ENCODE measurements at regions not wholly inside any gene's neighbourhood (a gene's known extent, or its start where the extent isn't known, plus 50 kb on each side); places are given as distances from the start of the nearest gene placed in this dataset.
"Not testable (repeated sequence)": the region's sequence is repeated elsewhere in the genome, so short reads cannot be mapped to it uniquely, and the experiment has no call there.

DNA sequence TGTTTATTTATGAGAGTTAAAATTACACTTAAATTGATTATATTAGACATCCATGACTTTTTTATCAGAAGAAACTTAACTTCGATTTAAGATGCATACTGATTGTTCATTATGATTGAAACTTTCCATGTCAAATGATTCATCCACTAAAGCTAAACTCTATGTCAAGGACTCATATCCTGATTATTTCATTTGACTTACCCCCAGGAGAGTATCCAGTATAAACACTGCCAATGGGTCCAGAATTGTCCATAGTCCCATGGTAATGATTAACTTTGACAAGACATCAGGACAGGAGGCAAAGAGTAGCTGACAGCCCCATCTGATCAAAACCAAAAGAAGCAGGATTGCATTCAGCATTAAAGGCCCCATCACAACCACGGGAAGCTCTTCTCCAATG is 709.9 kb downstream of the TFAP2A start:
- DNase-seq = no peak

DNA sequence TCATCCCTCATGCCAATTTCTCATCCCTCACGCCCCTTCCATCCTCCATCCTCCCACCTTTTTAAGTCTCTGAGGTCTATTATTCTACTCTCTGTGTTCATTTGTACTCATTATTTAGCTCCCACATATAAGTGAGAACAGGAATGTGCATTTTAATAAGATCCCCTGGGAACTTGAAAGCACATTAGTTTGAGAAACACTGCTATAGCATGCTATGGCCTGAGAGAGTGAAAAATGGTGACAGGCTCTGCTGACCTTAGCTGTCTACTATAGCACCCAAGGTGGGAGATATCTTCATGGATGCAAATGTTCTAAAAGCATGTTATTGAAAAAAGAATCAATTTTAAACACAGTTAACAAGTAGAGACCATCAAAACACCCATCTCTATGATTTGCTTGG is 712.0 kb downstream of the TFAP2A start:
- DNase-seq = no peak

DNA sequence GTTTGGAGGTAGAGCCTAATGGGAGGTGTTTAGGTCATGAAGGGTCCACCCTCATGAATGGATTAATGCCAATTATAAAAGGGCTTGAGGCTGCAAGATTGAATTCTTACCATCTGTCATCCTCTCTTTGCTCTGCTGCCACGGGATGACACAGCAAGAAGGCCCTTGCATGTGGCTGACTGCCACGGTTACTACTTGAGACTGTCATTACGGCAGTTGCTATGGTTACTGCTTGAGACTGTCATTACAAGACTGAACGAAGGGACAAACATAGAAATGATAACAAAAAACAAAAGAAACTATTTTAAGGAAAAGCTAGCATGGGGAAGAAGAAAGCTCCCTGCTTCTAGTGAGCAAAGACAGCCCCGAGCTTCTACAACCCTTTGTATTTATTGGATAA is 715.0 kb downstream of the TFAP2A start:
- no peak for DNase-seq

DNA sequence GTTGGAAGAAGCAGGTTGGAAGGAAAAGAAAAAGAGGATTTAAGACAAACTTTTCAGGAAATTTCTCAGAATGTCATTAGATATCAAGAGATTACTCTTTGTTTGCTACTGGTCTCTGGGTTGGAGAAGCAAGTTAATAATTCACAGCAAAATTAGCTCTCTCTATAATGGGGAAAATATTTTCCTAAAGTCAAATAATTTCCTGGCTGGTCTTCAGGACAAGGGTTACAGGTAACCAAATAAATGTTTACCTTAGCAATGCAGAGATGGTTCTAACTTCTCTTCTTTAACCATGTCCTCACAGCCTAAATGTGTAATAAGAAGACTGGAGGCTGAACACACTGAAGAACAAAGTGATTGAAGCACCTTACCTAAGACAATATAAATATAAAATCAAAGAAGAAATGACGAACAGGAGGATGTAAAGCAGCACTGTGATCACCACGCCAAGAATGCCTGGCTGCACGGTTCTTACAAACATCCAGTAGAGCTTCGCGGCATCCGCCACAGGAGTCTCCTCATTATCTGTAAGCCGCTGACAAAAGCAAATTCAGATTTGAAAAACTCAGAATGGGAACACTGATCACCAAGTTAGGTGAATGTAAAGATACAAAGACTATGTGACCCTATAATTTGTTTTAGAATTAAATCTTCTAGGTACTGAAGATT is 717.5 kb downstream of the TFAP2A start:
- DNase-seq = no peak

DNA sequence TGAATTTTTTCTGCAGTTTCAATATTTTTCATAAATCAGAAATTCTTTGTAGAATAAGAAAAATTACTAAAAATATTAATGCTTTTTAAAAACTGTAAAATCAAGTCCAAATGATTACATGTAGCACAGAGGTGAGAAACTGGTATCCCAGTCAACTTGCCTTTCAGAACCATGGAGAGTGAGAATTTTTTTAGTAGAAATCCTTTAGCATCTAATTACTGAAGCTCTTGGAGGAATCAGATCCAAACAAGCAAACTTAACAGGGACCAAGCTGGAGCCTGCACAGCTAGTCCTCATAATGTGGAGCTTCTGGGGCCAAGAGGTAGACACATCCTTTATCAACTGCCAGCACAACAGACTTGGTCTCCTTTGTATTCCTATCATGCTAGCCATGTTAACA is 724.5 kb downstream of the TFAP2A start:
- no peak for DNase-seq

DNA sequence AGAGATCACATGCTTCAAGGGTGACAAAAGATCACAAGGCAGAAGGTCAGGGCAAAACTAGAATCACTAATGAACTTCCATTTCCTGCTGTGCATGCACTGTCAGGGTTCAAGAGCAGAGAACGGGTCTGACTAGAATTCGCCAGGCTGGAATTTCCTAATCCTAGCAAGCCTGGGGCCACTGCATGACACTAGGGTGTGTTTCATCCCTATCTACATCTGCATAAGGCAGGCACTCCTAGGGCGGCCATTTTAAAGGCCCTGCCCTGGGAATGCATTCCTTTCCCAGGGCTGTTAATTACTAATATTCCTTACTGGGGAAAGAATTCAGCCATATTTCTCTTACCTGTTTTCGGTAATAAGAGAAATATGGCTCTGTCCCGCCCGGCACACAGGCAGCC is 734.1 kb downstream of the TFAP2A start:
- DNase-seq = not testable (repeated sequence)

DNA sequence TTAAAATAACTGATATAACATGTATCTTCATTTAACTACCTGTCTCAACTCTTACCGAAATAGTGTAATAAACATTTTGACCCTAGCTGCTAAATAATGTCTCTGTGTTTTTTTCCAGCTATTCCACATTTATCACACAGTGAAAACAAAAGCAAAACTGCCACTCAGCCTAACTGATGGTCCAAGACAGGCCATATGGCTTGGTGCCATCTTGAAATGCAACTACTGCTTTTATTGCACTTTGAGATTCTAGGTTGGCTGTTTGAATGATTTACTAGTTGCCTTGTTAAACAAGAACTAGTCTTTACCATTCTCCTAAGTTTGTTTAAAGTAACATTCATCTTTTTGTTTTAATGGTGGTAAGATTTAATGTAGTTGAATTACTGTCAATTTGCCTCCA is 739.8 kb downstream of the TFAP2A start:
- DNase-seq = no peak

DNA sequence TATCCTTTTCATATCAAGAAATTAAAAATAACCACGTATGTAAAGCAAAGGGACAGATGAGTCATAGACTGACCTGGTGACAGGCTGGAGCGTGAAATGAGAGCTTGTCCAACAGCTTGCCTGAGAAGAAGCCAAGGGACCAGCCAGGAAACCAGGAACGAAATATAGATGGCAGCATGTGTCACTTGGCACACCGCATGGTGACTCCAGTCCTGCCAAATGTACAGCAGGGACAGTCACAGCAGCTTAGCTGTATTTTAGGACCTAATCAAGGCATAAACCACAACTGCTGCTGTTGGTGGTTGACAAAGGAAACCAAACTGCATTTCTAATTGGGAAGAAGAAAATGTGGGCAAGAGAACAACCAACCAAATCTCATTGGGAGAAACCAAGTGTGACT is 755.0 kb downstream of the TFAP2A start:
- DNase-seq = no peak

DNA sequence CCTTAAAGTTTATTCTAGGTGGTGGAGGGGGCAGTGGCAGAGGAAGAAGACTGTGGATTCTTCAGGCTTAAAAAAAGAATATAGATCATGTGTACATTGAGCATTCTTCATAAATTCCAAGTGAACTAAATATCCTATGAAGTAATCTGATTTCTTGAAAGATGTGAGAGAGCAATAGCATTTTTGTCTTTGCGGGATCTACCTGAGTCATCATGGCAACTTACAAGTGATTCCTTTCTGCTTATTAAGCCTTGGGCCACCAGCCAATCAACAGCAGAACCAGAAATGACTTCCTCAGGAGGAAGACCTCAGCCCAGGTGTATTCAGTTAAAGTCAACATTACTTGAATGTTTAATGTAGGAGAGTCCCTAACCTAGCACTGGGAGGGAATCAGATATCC is 756.9 kb downstream of the TFAP2A start:
- no peak for DNase-seq

DNA sequence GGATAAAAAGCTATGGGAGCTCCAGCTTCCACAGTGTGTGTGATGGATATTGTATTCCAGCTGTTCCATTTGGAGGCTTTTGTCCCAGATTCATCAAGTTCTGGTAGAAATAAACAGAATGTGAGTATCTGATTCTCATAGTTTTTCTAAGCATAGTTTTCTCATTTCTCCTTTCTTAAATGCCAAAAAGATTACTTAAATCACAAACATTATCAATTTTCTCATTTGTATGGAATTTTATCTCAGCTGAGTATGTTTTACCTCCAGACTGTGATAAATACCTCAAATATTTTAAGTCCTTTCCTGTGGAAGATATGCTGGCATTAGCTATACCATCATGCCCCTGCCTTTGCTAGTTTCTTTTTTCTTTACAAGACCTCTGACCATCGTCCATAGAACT is 767.3 kb downstream of the TFAP2A start:
- DNase-seq = no peak

DNA sequence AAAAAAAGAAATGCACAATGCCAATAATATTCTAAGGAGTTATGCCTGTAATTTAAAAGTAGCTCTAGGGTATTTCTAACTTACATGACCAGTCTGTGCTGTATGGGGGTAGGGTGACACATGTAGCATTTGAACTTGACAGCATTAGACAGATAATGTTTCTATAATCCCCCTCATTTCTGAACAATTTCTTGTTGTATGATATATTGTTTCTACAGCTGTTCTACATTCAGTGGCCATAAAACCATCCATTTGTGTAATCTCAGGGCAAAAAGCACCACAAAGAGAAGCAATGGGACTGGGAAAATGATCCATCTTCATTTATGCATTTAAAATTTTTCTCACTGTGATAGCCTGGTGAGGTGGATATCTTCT is 767.8 kb downstream of the TFAP2A start:
- DNase-seq = no peak

DNA sequence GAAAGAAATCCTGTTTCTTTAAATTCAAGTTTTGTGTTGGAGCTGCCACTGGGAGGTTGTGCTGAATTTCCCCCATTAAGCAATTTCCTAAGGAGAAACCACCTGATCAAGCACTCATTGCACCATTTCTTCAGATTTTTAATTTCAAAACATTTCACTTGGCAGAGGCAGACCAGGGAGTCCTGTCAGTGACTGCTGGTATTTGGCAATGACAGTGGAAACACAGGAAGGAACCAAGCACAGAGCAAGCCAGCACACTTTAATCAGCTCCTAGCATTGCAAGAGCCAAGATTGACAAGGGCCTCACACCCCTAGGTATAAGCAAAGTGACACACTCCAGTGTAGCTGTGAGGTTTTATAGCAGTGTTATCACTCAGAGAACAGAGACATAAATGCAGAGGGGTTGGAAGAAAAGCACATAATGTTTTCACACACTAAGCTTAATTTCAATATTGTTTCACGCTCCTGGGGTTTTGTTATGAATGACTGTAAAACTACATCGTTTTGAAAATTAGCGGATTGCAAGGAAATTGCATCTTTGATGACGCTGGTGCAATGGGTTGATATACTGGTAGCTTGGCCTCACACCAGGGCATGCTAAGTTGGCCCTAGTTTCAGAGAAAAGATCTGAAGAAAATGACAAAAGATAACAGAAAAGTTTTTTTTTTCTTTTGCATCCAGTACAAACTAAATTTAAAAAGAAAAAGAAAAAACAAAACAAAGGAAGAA is 768.4 kb downstream of the TFAP2A start:
- no peak for DNase-seq

DNA sequence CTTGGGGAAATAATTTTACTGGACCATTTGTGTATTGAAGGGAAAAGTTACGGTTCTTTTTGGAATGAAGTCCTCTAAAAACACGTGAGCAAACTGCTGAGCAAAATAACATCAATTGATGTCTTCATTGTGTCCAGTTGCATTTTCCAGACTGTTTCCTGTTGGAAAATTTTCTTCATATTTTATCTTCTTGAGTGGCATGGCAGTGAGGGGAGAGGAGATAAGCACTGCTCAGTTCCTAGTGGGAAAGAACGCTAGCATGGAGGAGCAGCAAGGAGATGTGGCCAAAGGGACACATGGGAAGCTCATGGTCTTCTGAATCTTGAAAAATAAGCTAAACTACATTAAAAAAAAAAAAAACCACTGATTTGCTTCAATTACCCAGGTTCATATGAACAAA is 776.0 kb downstream of the TFAP2A start:
- DNase-seq = no peak

DNA sequence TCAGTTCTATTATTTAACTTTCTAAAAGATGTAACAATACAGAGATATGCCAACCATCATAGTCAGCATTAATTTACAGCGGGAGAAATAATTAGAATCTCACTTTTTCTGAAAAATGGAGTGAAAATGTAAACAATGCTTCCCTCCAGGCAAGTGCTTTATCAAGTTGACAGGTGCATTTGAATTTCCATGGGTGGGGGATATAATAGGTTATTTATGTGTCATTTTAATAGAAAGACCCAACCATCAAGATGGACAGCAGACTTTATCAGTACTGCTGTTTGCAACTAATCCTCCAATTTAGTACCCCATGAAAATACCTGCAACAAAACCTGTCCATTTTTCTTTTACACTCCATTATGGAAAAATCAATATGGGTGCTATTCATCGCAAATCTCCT is 780.1 kb downstream of the TFAP2A start:
- no peak for DNase-seq

DNA sequence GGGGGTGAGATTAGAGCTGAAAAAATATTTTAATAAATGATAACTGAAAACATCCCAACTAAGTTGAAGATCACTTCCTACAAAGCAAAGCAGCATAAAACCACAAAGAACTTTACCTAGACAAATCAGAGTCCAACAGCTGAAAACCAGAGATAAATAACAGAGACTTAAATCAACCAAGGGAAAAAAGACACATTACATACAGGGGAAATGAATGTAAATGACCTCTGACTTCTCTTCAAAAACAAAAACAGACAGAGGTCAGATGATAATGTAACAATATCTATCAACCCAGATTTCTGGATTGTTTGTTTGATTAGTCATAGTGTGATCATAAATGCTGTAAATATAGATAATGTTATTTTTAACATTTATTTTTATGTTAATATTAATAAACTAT is 782.8 kb downstream of the TFAP2A start:
- DNase-seq = no peak

DNA sequence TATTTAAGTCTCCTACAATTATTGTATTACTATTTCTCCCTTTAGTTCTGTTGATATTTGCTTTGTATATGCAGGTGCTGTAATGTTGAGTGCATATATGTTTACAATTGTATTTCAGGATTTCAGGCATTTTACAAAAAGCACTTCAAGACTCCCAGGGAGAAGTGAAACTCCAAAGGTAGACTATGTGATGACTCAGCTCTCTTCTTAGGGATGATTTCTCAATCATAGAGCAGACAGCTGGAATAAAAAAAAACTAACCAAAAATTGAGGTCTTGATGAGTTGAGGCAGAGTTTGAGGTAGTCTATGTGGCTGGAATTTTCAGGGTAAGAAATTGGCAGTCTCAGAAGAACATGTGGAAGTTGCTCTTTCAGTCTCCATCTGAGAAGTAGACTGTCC is 786.1 kb downstream of the TFAP2A start:
- no peak for DNase-seq

DNA sequence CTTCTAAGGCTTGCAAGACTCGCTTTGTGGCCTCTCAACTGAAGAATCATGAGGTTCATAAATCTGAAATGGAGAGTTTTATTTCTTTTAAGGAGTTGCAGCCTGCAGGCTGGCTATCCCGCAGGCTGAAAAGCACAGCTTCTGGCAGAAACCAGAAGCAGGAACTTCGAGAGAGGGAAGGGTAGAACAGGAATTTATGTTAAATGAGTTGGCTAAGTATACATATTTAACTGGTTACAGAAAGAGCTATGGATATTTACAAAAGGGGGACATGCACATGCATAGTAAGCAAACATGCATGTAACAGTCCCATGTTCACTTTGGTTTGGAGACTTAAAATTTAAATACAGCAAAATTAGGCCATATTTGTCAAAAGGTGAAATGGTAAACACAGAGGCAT is 787.0 kb downstream of the TFAP2A start:
- DNase-seq = no peak

DNA sequence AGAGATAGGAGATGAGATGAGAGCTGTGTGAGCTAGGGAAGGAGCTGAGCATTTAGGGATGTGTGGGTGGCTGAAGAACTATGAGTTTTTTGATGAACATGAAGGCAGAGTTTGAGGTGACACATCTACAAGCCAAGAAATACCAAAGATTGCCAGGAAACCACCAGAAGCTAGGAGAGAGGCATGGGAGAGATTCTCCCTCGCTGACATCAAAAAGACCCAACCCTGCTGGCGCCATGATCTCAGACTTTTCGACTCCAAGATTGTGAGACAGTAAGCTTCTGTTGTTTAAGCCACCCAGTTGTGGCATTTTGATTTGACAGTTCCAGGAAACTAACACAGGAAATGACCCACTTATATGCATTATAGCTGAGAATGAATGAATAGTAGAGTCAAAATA is 790.9 kb downstream of the TFAP2A start:
- no peak for DNase-seq

DNA sequence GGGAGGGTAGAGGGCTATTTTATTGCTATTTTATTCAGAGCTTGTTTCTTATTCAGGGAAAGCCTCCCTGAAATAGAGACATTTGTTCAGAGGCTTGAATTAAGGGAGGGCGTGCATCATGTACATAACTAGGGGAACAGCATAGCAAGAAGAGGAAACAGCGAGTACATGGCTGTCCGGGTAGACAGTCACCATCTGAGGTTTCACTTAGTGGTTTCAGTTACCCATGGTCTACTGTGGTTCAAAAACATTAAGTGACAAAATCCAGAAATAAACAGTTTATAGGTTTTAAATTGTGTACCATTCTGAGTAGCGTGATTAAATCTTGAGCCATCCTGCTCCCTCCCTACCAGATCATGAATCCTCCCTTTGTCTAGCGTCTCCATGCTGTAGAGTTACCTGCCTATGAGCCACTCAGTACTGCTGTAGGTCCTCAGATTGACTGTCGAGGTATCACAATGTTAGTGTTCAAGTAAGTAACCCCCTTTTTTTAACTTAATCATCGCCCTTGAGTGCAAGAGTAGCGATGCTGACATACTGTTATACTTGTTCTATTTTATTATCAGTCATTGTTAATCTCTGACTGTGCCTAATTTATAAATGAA is 791.5 kb downstream of the TFAP2A start:
- no peak for DNase-seq

DNA sequence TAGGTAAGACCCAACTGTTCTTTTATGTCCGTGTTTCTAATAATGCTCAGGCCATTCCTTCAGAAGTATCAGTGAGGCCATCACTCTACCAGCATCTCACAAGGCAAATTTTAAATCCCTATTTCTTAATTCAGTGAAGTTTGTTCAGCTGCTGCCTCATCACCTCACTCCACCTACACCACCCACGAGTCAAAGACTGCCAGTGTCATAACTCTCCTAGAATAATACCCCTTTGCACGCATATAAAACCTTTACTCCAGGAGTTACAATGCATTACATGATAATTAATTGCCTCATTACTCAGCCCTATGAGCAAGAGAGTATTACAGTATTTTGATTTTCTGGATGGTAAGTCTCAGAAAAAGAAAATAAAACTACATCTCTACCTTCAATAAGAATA is 793.6 kb downstream of the TFAP2A start:
- DNase-seq = no peak

DNA sequence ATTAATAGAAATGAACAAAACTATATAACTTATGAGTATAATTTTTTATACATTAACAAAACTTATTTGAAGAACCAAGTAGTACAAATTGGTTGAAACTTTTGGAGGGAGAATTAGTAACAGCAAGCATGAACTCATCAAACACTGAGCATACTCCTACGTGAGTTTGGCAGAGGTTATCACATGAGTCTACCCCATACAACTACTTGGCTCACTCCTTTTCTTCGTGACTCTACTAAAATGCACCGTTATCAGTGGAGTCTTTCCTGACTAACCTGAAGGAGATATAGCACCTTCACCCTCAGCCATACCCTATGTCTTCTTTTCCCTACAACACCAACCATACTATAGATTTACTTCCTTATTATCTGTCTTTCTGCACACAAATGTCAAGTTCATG is 794.2 kb downstream of the TFAP2A start:
- DNase-seq = no peak

DNA sequence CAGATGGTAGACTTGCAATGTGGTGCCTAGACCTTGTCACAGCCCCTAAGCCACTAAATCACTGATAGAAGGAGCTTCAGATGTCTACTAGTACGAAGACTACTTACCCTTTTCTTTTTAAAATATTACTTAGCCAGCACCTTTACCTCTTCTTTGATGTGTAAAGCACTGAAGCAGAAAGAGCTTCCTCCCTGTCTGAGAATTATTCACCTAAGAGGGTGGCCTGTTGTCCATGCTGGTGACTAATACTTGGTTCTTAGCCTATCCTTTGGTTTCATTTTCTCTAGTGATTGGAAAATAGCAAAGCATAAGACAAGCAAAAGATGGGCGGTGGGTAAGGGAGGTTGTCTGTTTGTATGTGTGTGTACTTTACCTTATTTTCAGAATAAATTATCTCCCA is 794.6 kb downstream of the TFAP2A start:
- no peak for DNase-seq

DNA sequence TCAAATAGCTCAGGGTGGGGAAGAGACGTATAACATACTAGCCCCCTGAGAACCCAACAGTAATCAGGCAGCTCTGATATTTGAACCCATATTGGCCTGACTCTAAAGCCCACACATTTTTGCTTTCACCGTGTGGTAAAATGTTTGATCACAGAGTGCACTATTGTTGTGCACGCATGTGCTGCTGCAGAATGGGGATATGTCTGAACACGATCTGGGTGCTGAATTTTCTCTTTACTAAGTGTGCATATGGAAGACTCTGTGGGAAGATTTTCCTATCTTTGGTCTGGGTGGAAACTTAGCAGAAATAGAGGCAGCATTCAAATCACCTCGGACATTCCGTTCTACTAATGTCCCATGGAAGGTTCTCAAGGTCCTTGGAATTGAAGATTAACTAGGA is 800.1 kb downstream of the TFAP2A start:
- no peak for DNase-seq

DNA sequence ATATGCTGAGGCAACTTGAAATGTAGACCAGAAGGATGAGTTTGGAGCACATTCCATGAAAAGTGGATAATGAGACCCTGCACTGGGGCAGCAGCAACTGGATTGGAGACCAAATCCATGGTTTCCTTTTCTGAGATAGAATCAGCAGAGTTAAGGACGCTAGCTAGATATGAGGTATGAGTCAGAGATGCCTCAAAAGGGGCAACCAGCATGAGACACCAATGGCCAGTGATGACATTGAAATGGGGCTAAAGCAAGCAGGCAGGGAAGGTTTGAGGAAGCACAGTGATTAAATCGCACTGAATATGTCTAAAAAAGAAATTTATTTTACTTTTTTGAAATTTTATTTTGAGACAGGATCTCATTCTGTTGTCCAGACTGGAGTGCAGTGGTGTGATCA is 802.4 kb downstream of the TFAP2A start:
- no peak for DNase-seq

Measured in right lung (tissue), 2 donors.